ENCODE measurements at regions not wholly inside any gene's neighbourhood (a gene's known extent, or its start where the extent isn't known, plus 50 kb on each side); places are given as distances from the start of the nearest gene placed in this dataset.

DNA sequence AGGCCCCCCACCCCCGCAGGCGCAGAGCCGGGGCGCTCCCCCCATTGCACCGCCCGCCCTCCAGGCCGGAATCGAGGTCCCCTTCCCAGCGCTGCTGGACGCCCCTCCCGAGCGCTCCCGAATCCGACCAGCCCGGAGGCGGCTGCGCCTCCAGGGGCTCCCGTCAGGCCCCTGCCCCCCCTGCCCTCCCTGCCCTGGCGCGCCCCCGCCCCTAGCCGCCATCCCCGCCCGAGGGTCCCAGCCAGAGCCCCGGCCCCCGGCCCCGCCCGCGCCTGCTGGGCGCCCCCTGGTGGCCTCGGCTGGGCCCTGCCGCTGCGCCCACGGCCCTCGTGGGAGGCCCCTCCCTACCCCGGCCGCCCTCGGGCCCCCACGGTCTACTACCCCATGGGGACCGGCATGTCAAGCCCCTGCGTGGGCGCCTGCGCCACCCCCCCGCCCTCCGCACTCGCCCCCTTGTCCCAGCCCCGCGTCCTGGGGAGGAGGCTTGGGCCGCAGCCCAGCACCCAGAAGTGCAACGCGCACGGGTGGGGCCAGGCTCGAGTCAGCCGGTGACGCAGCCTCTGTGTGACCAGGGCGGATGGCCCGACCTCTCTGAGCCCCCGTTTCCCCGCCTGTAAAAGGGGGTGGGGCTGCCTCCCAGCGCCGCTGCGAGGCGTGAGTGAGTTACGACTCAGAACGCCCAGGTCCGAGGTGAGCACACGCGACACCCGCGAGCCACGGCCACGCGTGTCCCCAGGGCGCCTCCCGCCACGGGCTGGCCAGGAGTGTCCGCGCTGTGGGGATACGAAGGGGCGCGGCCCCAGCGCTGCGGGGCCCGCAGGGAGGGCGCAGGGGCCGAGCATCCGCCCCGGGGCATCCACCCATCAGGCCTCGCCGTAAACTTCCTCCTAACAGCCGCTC is 104.9 kb downstream of the FAM53A start:
- TF ChIP-seq POLR2A (IDR thresholded peaks at IDR 0.05; ENCODE audit: low read depth, low read length) (no peak), POU2F2 (IDR thresholded peaks at IDR 0.05; ENCODE audit: low read depth, low read length) (no peak), TAF1 (IDR thresholded peaks at IDR 0.05; ENCODE audit: low read depth, low read length) (no peak), POLR2AphosphoS5 (IDR thresholded peaks at IDR 0.05; ENCODE audit: low read depth, low read length) (no peak), SPI1 (IDR thresholded peaks at IDR 0.05; ENCODE audit: low read depth, low read length) (no peak)

Measured in GM12891 (cell line).